SK-N-SH (cell line): ENCODE measurements at regions not wholly inside any gene's neighbourhood (a gene's known extent, or its start where the extent isn't known, plus 50 kb on each side); places are given as distances from the start of the nearest gene placed in this dataset.

Experiments used
- CTCF ChIA-PET: fragments of 300-600, 350-600 bp; formaldehyde crosslinking; extraction: SDS; loops from one replicate; lab custom pipeline; 2021; lab: Yijun Ruan, JAX
- POLR2A ChIA-PET: fragments of 350-600 bp; sonication (Branson Sonifier 250); formaldehyde crosslinking; extraction: SDS; loops from one replicate; lab custom pipeline; 2020; ENCODE audit warnings: antibody characterized with exemption, inconsistent platforms; lab: Yijun Ruan, JAX
- DNase-seq: peaks from one replicate; pipeline ENCODE4 v3.0.0; 2012
- H2AFZ ChIP-seq: fragments of 200-600 bp; sonication (generic); 2 replicates; pipeline ENCODE4 v1.8.1; 2016; ENCODE audit warnings: antibody characterized with exemption, mild to moderate bottlenecking, low read depth
- H3F3A ChIP-seq: fragments of 200-600 bp; sonication (generic); replicated peaks from 2 replicates; pipeline ENCODE3; 2016; ENCODE audit warnings: antibody characterized with exemption, mild to moderate bottlenecking; ENCODE audit not compliant: insufficient read depth
- H3K27ac ChIP-seq, 2 experiments: fragments of 200-500 bp in 1 of 2; fragments of 200-600 bp in 1 of 2; sonication (Bioruptor generic) in 1 of 2; sonication (generic), shearing (Covaris generic) in 1 of 2; 2 replicates each; pipeline versions ENCODE4 v1.5.1 to v1.6.1; 2014 to 2016; ENCODE audit warnings: low read depth in 2 of 2, inconsistent platforms in 1 of 2, low read length in 1 of 2, mild to moderate bottlenecking in 1 of 2, mixed read lengths in 1 of 2
- H3K27me3 ChIP-seq: fragments of 200-600 bp; sonication (generic), shearing (Covaris generic); 2 replicates; pipeline ENCODE4 v1.6.1; 2016; ENCODE audit warnings: mixed run types; ENCODE audit not compliant: insufficient read depth
- H3K36me3 ChIP-seq, 2 experiments: fragments of 200-500 bp in 1 of 2; fragments of 200-600 bp in 1 of 2; sonication (Bioruptor generic) in 1 of 2; sonication (generic) in 1 of 2; replicated peaks in 1 of 2; 2 replicates each; pipeline versions ENCODE3 to v1.5.1; 2014 to 2016; ENCODE audit warnings: low read length in 1 of 2, mild to moderate bottlenecking in 1 of 2; ENCODE audit not compliant: insufficient read depth in 2 of 2, control insufficient read depth in 1 of 2
- H3K4me1 ChIP-seq, 2 experiments: fragments of 200-500 bp in 1 of 2; fragments of 200-600 bp in 1 of 2; sonication (Bioruptor generic) in 1 of 2; sonication (generic), shearing (Covaris generic) in 1 of 2; 2 replicates each; pipeline versions ENCODE4 v1.5.1 to v1.6.1; 2014 to 2016; ENCODE audit warnings: low read depth in 1 of 2, low read length in 1 of 2, mixed run types in 1 of 2; ENCODE audit not compliant: insufficient read depth in 2 of 2, control insufficient read depth in 1 of 2
- H3K4me2 ChIP-seq: fragments of 200-600 bp; sonication (generic), shearing (Covaris generic); 2 replicates; pipeline ENCODE4 v1.6.1; 2017; ENCODE audit warnings: mixed run types
- H3K4me3 ChIP-seq, 2 experiments: fragments of 200-500 bp in 1 of 2; fragments of 200-600 bp in 1 of 2; sonication (Bioruptor generic) in 1 of 2; sonication (generic), shearing (Covaris generic) in 1 of 2; 2 replicates each; pipeline versions ENCODE4 v1.5.1 to v1.8.1; 2014 to 2016; ENCODE audit warnings: low read depth in 2 of 2, inconsistent platforms in 1 of 2, low read length in 1 of 2, mild to moderate bottlenecking in 1 of 2, mixed read lengths in 1 of 2, moderate library complexity in 1 of 2
- H3K79me2 ChIP-seq: fragments of 200-600 bp; sonication (generic); 2 replicates; pipeline ENCODE4 v1.8.1; 2017; ENCODE audit warnings: mild to moderate bottlenecking; ENCODE audit not compliant: insufficient read depth
- H3K9ac ChIP-seq: fragments of 200-600 bp; sonication (generic); 2 replicates; pipeline ENCODE4 v1.6.1; 2017; ENCODE audit warnings: mixed run types
- H3K9me2 ChIP-seq: fragments of 200-600 bp; sonication (generic); 2 replicates; pipeline ENCODE4 v1.6.1; 2017; ENCODE audit warnings: mixed run types
- H3K9me3 ChIP-seq: fragments of 200-600 bp; sonication (generic); 2 replicates; pipeline ENCODE4 v1.6.1; 2017; ENCODE audit warnings: mixed run types, mild to moderate bottlenecking, moderate library complexity
- H4K20me1 ChIP-seq: fragments of 200-600 bp; sonication (generic); 2 replicates; pipeline ENCODE4 v1.6.1; 2017; ENCODE audit warnings: mild to moderate bottlenecking, mixed run types; ENCODE audit not compliant: insufficient read depth
- CHD2 ChIP-seq: fragments of 150-350 bp; IDR thresholded peaks from 2 replicates; pipeline ENCODE4 v1.6.1; 2018; ENCODE audit warnings: low read length; ENCODE audit not compliant: partially characterized antibody
- ELF1 ChIP-seq: IDR thresholded peaks from 2 replicates; pipeline ENCODE4 v1.4.0; 2012
- EP300 ChIP-seq, 2 experiments: IDR thresholded peaks; 2 replicates each; pipeline versions ENCODE4 v1.4.0 to v1.6.1; 2012; ENCODE audit warnings: borderline replicate concordance in 1 of 2, low read depth in 1 of 2, low read length in 1 of 2
- EZH2phosphoT487 ChIP-seq: fragments of 200-600 bp; sonication (generic); IDR thresholded peaks from 2 replicates; pipeline ENCODE4 v1.6.1; 2017; ENCODE audit warnings: low read depth, mixed run types, mild to moderate bottlenecking, antibody characterized with exemption, moderate library complexity, borderline replicate concordance
- GABPA ChIP-seq: IDR thresholded peaks from 2 replicates; pipeline ENCODE4 v1.4.0; 2012; ENCODE audit warnings: low read depth, mild to moderate bottlenecking
- GATA2 ChIP-seq: sonication (generic); formaldehyde crosslinking; IDR thresholded peaks from 2 replicates; pipeline ENCODE4 v1.5.0; 2020; ENCODE audit warnings: mild to moderate bottlenecking, missing genetic modification reagents
- JUND ChIP-seq: IDR thresholded peaks from 2 replicates; pipeline ENCODE4 v1.4.0; 2012
- MAX ChIP-seq: IDR thresholded peaks from 2 replicates; pipeline ENCODE4 v1.4.0; 2012; ENCODE audit warnings: low read depth
- MXI1 ChIP-seq: IDR thresholded peaks from 2 replicates; pipeline ENCODE4 v1.6.1; 2012; ENCODE audit warnings: mild to moderate bottlenecking, low read depth, low read length, improper control_type of control experiment
- NFIC ChIP-seq: IDR thresholded peaks from 2 replicates; pipeline ENCODE4 v1.4.0; 2012; ENCODE audit warnings: borderline replicate concordance
- PBX3 ChIP-seq: IDR thresholded peaks from 2 replicates; pipeline ENCODE4; 2012
- POLR2AphosphoS5 ChIP-seq: IDR thresholded peaks from 2 replicates; pipeline ENCODE4 v1.6.1; 2012; ENCODE audit warnings: low read depth, low read length
- RAD21 ChIP-seq: IDR thresholded peaks from 2 replicates; pipeline ENCODE4 v1.6.1; 2012; ENCODE audit warnings: mild to moderate bottlenecking, low read length
- REST ChIP-seq: IDR thresholded peaks from 2 replicates; pipeline ENCODE4 v1.6.1; 2012; ENCODE audit warnings: mild to moderate bottlenecking, low read depth, low read length, moderate library complexity
- RFX5 ChIP-seq: IDR thresholded peaks from 2 replicates; pipeline ENCODE4 v1.6.1; 2012; ENCODE audit warnings: mild to moderate bottlenecking, improper control_type of control experiment, low read length
- SIN3A ChIP-seq: IDR thresholded peaks from 2 replicates; pipeline ENCODE4 v1.6.1; 2012; ENCODE audit warnings: low read depth, mild to moderate bottlenecking, low read length, moderate library complexity, borderline replicate concordance
- TAF1 ChIP-seq: IDR thresholded peaks from 2 replicates; pipeline ENCODE4 v1.6.1; 2012; ENCODE audit warnings: low read depth, mild to moderate bottlenecking, low read length, moderate library complexity, borderline replicate concordance
- TCF12 ChIP-seq: IDR thresholded peaks from 2 replicates; pipeline ENCODE4 v1.4.0; 2012
- TEAD4 ChIP-seq: IDR thresholded peaks from 2 replicates; pipeline ENCODE4 v1.4.0; 2012; ENCODE audit warnings: mild to moderate bottlenecking, borderline replicate concordance; ENCODE audit not compliant: insufficient read depth
- USF2 ChIP-seq: fragments of 150-350 bp; IDR thresholded peaks from 2 replicates; pipeline ENCODE4 v1.6.1; 2017; ENCODE audit warnings: antibody characterized with exemption, low read length, low read depth, borderline replicate concordance
- WGBS: methylation state at CpG from one replicate; pipeline ENCODE4 v1.1.6; 2017; ENCODE audit warnings: low lambda C conversion rate; 5-methylcytosine and 5-hydroxymethylcytosine counted together

- no peak for TF ChIP-seq PBX3
- TF ChIP-seq TEAD4, result no peak
- no peak for TF ChIP-seq RAD21
- no peak for TF ChIP-seq JUND
- no peak for TF ChIP-seq SIN3A
- no peak for TF ChIP-seq GABPA
- TF ChIP-seq TCF12, result no peak
- TF ChIP-seq GATA2 (CRISPR knock-in tag), result no peak
- TF ChIP-seq USF2, result no peak
- TF ChIP-seq CHD2, result no peak
These were observed 197.0 kb upstream of the PRSS58 start (continued) for GRCh38 chr7:142454862-142455261.

- ChIA-PET POLR2A (no interaction called here), CTCF (interaction anchor here (1.0 to 13.5 kb wide), 6 partner anchors 11 to 43 kb away, joined by 3 to 151 read pairs (median 3); no protein-coding TSS in a partner anchor)
- H3K27me3 ChIP-seq, result no peaks in the 10 kb centered on the region
- TF ChIP-seq MXI1 (no peak), ELF1 (no peak), TEAD4 (no peak), EZH2phosphoT487 (no peak)
- no peak overlapping the region for H3K9ac ChIP-seq
- H4K20me1 ChIP-seq, result no peaks in the 10 kb centered on the region
- no peaks in the 10 kb centered on the region for H3K9me2 ChIP-seq
- H2AFZ ChIP-seq, result no peak overlapping the region
- H3K36me3 ChIP-seq, result no peaks in the 10 kb centered on the region
- no peak for DNase-seq
- no peaks in the 10 kb centered on the region for H3K9me3 ChIP-seq
- H3K4me1 ChIP-seq, result no peaks in the 10 kb centered on the region
- H3F3A ChIP-seq, result no peaks in the 10 kb centered on the region
- H3K27ac ChIP-seq, result no peak overlapping the region
- 66% methylated on average over 4 of the region's 4 CpGs for WGBS
- H3K4me3 ChIP-seq, result no peak overlapping the region
- H3K79me2 ChIP-seq, result no peaks in the 10 kb centered on the region
- no peak overlapping the region for H3K4me2 ChIP-seq
These were observed 194.9 kb upstream of the PRSS58 start for GRCh38 chr7:142452791-142453190.

GRCh38 chr7:142451817-142452216 is 194.0 kb upstream of the PRSS58 start:
- Histone ChIP-seq H4K20me1 (no peaks in the 10 kb centered on the region), H3K9ac (no peak overlapping the region), H3K27me3 (no peaks in the 10 kb centered on the region), H3K9me2 (no peaks in the 10 kb centered on the region), H3K4me1 (no peaks in the 10 kb centered on the region), H3K4me3 (no peak overlapping the region), H3K36me3 (no peaks in the 10 kb centered on the region), H3K27ac (no peak overlapping the region), H3F3A (no peaks in the 10 kb centered on the region), H3K4me2 (no peak overlapping the region), H3K79me2 (no peaks in the 10 kb centered on the region), H2AFZ (no peak overlapping the region), H3K9me3 (no peaks in the 10 kb centered on the region)
- no peak for DNase-seq
- POLR2A ChIA-PET, result no interaction called here
- 67% methylated on average over 4 of the region's 4 CpGs for WGBS
- CTCF ChIA-PET, result interaction anchor here (1.0 to 13.5 kb wide), 5 partner anchors 10 to 31 kb away, joined by 3 to 151 read pairs (median 3); no protein-coding TSS in a partner anchor
- TF ChIP-seq MAX, result no peak
- TF ChIP-seq EP300 (IDR thresholded peaks at IDR 0.05; ENCODE audit: borderline replicate concordance in 1 of 2, low read depth in 1 of 2, low read length in 1 of 2), result no peak
- TF ChIP-seq POLR2AphosphoS5, result no peak
- TF ChIP-seq NFIC, result no peak
- no peak for TF ChIP-seq SIN3A
- TF ChIP-seq JUND, result no peak
- no peak for TF ChIP-seq TAF1
- no peak for TF ChIP-seq RFX5
- TF ChIP-seq REST, result no peak
- no peak for TF ChIP-seq ELF1
